ENCODE measurements at regions not wholly inside any gene's neighbourhood (a gene's known extent, or its start where the extent isn't known, plus 50 kb on each side); places are given as distances from the start of the nearest gene placed in this dataset.

- intact Hi-C loops (cut with DNase I; ENCODE audit: low total_unique reads), result no loop called here
- TF ChIP-seq, protein P1, sequence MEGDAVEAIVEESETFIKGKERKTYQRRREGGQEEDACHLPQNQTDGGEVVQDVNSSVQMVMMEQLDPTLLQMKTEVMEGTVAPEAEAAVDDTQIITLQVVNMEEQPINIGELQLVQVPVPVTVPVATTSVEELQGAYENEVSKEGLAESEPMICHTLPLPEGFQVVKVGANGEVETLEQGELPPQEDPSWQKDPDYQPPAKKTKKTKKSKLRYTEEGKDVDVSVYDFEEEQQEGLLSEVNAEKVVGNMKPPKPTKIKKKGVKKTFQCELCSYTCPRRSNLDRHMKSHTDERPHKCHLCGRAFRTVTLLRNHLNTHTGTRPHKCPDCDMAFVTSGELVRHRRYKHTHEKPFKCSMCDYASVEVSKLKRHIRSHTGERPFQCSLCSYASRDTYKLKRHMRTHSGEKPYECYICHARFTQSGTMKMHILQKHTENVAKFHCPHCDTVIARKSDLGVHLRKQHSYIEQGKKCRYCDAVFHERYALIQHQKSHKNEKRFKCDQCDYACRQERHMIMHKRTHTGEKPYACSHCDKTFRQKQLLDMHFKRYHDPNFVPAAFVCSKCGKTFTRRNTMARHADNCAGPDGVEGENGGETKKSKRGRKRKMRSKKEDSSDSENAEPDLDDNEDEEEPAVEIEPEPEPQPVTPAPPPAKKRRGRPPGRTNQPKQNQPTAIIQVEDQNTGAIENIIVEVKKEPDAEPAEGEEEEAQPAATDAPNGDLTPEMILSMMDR (IDR thresholded peaks at IDR 0.05), result no peak
- no peak for TF ChIP-seq POLR2A (IDR thresholded peaks at IDR 0.05)
- 65 to 89% methylated on average over 2 of the region's 2 CpGs for WGBS, 2 donors
- DNase-seq (ENCODE audit: low spot score in 2 of 2), result no peak
- no peak overlapping the region for H3K4me3 ChIP-seq (ENCODE audit: low read depth, poor library complexity, severe bottlenecking)
These were observed 806.4 kb downstream of the GALR1 start for GRCh38 chr18:78056011-78056410.

GRCh38 chr18:78069784-78070664 is 820.4 kb downstream of the GALR1 start:
- TF ChIP-seq, protein P1 (IDR thresholded peaks at IDR 0.05), result no peak
- TF ChIP-seq POLR2A (IDR thresholded peaks at IDR 0.05), result no peak
- DNase-seq (ENCODE audit: low spot score in 2 of 2), result no peak
- H3K4me3 ChIP-seq (ENCODE audit: low read depth, poor library complexity, severe bottlenecking), result no peak overlapping the region
- intact Hi-C loops (cut with DNase I; ENCODE audit: low total_unique reads), result no loop called here
- 44 to 47% methylated on average over 13 of the region's 13 CpGs for WGBS, 2 donors

DNA sequence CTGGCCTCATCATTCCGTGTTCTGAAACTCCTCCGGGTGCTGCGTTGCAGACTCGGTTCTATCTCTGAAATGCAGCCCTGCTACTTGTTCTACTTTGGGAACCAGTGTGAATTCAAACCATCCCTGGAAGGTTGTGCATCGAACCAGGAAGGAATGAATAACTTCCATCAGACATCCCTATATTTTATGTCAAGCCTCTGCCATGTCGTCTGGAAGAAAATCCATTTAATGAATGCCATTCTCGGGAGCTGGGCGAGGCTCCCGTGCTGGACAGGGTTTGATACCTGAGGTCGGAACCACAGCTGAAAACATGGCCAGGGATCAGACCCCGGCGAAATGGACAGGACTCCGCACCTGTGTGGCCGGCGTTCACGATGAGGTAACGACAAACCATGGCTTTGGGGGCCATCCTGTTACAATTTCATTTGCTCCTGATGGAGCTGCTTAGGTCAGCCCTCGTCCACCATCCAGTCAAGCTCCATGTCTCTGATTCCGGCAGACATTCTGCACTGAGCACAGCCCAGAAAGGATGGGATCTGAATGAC is 821.6 kb downstream of the GALR1 start:
- intact Hi-C loops (cut with DNase I; ENCODE audit: low total_unique reads), result no loop called here
- DNase-seq (ENCODE audit: low spot score in 2 of 2), result no peak
- WGBS, 2 donors, result 79 to 80% methylated on average over 19 of the region's 19 CpGs
- TF ChIP-seq POLR2A (IDR thresholded peaks at IDR 0.05), result no peak
- TF ChIP-seq, protein P1 (IDR thresholded peaks at IDR 0.05), result no peak
- no peak overlapping the region for H3K4me3 ChIP-seq (ENCODE audit: low read depth, poor library complexity, severe bottlenecking)

DNA sequence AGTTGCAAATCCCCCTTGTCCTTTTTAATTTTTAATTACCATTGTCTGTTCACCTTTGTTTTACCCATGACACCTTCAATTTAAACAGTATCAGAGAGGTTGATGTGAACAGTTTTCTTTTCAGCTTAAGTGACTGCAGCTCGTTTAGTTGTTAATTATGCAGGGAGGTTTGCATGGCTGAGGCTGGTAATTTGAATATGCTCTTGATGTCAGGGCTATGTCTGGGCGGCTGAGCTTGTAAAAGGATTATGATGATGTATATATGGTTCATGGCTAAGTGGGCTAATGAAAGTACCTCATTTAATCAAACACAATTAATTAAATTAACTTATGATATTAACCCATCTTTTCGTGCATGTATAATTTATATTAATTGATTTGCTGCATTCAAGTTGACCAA is 822.1 kb downstream of the GALR1 start:
- TF ChIP-seq POLR2A (IDR thresholded peaks at IDR 0.05), result no peak
- TF ChIP-seq, protein P1 (IDR thresholded peaks at IDR 0.05), result no peak
- WGBS, 2 donors, result 81 to 84% methylated on average over 3 of the region's 3 CpGs
- H3K4me3 ChIP-seq (ENCODE audit: low read depth, poor library complexity, severe bottlenecking), result no peak overlapping the region
- DNase-seq (ENCODE audit: low spot score in 2 of 2), result no peak
- intact Hi-C loops (cut with DNase I; ENCODE audit: low total_unique reads), result no loop called here

DNA sequence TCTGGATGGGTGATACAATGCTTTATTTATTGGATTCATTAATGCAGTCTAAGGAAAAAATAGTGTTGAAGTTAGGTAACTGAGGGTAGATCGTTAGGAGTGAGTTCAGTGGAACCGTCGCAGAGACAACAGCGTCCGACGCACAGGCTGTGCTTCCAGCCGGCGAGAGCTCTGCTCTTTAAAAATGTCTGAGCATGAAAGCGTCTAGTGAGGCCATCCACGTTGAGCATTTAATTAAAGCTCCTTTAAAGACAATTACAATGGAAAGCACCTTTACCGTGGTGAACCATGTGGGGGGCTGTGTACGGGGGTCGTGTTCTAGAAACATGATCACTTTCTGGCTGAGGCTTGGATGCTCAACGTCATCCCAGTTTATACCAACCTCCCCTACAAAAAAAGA is 822.7 kb downstream of the GALR1 start:
- H3K4me3 ChIP-seq (ENCODE audit: low read depth, poor library complexity, severe bottlenecking), result no peak overlapping the region
- 62 to 70% methylated on average over 14 of the region's 14 CpGs for WGBS, 2 donors
- TF ChIP-seq, protein P1 (IDR thresholded peaks at IDR 0.05), result no peak
- no peak for TF ChIP-seq POLR2A (IDR thresholded peaks at IDR 0.05)
- DNase-seq (ENCODE audit: low spot score in 2 of 2), result no peak
- intact Hi-C loops (cut with DNase I; ENCODE audit: low total_unique reads), result no loop called here
